ENCODE measurements at regions not wholly inside any gene's neighbourhood (a gene's known extent, or its start where the extent isn't known, plus 50 kb on each side); places are given as distances from the start of the nearest gene placed in this dataset.

DNA sequence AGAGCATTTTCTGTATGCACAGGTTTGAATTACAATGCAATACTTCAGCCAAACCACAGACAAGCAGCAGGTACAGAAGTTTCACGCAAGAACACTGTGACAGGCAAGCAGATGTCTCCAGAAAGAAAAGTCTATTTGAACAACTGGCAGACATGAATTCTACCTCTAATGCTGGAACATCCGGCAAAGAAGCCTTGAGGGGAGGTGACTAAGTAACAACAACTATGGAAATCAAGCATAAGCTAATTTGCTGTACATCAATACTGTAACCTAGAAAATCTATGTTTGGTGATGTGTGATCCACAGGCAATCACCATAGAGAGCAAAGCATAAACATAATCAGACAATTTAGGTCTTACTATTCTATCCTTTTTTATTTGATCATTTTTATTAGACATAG lies 65.5 kb downstream of the PLK2 start:
- TF ChIP-seq POLR2A (IDR thresholded peaks at IDR 0.05; ENCODE audit: extremely low read depth, insufficient read length) (no peak), CTCF (IDR thresholded peaks at IDR 0.05; ENCODE audit: low read depth, low read length) (no peak)
